ENCODE measurements at regions not wholly inside any gene's neighbourhood (a gene's known extent, or its start where the extent isn't known, plus 50 kb on each side); places are given as distances from the start of the nearest gene placed in this dataset.
"Not testable (repeated sequence)": the region's sequence is repeated elsewhere in the genome, so short reads cannot be mapped to it uniquely, and the experiment has no call there.

GRCh38 chr20:47867831-47868230 lies 82.5 kb upstream of the SULF2 start:
- no peak for DNase-seq (ENCODE audit: low spot score)
- no peak for ATAC-seq

- ATAC-seq (no peak), DNase-seq (ENCODE audit: low spot score) (no peak)
Observed at GRCh38 chr20:47866480-47866879, 81.2 kb upstream of the SULF2 start.

- peak; percentile 16 for ATAC-seq
- DNase-seq (ENCODE audit: low spot score) = no peak
Observed at GRCh38 chr20:47865912-47866311, 80.6 kb upstream of the SULF2 start.

GRCh38 chr20:47865451-47865850 lies 80.2 kb upstream of the SULF2 start:
- DNase-seq (ENCODE audit: low spot score) (peak; percentile 64), ATAC-seq (peak; percentile 96)

GRCh38 chr20:47863981-47864380 lies 78.7 kb upstream of the SULF2 start:
- no peak for DNase-seq (ENCODE audit: low spot score)
- ATAC-seq = no peak

GRCh38 chr20:47863315-47863965 lies 78.2 kb upstream of the SULF2 start:
- ATAC-seq (no peak), DNase-seq (ENCODE audit: low spot score) (no peak)

- ATAC-seq = no peak
Observed at GRCh38 chr20:47862574-47863240, 77.4 kb upstream of the SULF2 start.

GRCh38 chr20:47861116-47861515 lies 75.8 kb upstream of the SULF2 start:
- no peak for ATAC-seq

More at GRCh38 chr20:47862574-47863240, 77.4 kb upstream of the SULF2 start:
- DNase-seq (ENCODE audit: low spot score) = no peak

GRCh38 chr20:47860049-47860830 lies 75.0 kb upstream of the SULF2 start:
- no peak for ATAC-seq
- no peak for DNase-seq (ENCODE audit: low spot score)

More at GRCh38 chr20:47861116-47861515, 75.8 kb upstream of the SULF2 start:
- no peak for DNase-seq (ENCODE audit: low spot score)

GRCh38 chr20:47859278-47859677 lies 74.0 kb upstream of the SULF2 start:
- ATAC-seq = no peak

GRCh38 chr20:47857569-47858464 lies 72.5 kb upstream of the SULF2 start:
- DNase-seq (ENCODE audit: low spot score) (no peak), ATAC-seq (no peak)

More at GRCh38 chr20:47859278-47859677, 74.0 kb upstream of the SULF2 start:
- no peak for DNase-seq (ENCODE audit: low spot score)

- DNase-seq (ENCODE audit: low spot score) (no peak), ATAC-seq (no peak)
Observed at GRCh38 chr20:47857187-47857568, 71.9 kb upstream of the SULF2 start.

- DNase-seq (ENCODE audit: low spot score) (no peak), ATAC-seq (no peak)
Observed at GRCh38 chr20:47855799-47856198, 70.5 kb upstream of the SULF2 start.

- peak; percentile 76 for ATAC-seq
- no peak for DNase-seq (ENCODE audit: low spot score)
Observed at GRCh38 chr20:47854687-47855212, 69.5 kb upstream of the SULF2 start.

GRCh38 chr20:47851774-47852173 lies 66.5 kb upstream of the SULF2 start:
- no peak for ATAC-seq
- DNase-seq (ENCODE audit: low spot score) = no peak

GRCh38 chr20:47850146-47850545 lies 64.9 kb upstream of the SULF2 start:
- ATAC-seq (no peak), DNase-seq (ENCODE audit: low spot score) (no peak)

GRCh38 chr20:47849596-47849995 lies 64.3 kb upstream of the SULF2 start:
- no peak for ATAC-seq

GRCh38 chr20:47849006-47849405 lies 63.7 kb upstream of the SULF2 start:
- no peak for DNase-seq (ENCODE audit: low spot score)
- no peak for ATAC-seq

More at GRCh38 chr20:47849596-47849995, 64.3 kb upstream of the SULF2 start:
- DNase-seq (ENCODE audit: low spot score) = no peak

GRCh38 chr20:47848534-47848933 lies 63.3 kb upstream of the SULF2 start:
- DNase-seq (ENCODE audit: low spot score) = not testable (repeated sequence)
- ATAC-seq = peak; percentile 59

- no peak for ATAC-seq
- DNase-seq (ENCODE audit: low spot score) = no peak
Observed at GRCh38 chr20:47847884-47848485, 62.7 kb upstream of the SULF2 start.

Measured in left lobe of liver (tissue), 2 donors.